ENCODE measurements at regions not wholly inside any gene's neighbourhood (a gene's known extent, or its start where the extent isn't known, plus 50 kb on each side); places are given as distances from the start of the nearest gene placed in this dataset.

GRCh38 chr14:98775892-98776291 lies 496.1 kb downstream of the BCL11B start:
- ATAC-seq, result no peak
- Histone ChIP-seq H3K27me3 (no peaks in the 10 kb centered on the region), H3K4me1 (no peaks in the 10 kb centered on the region), H3K4me3 (no peak overlapping the region), H3K9me3 (no peaks in the 10 kb centered on the region), H3K27ac (no peak overlapping the region), H3K36me3 (no peaks in the 10 kb centered on the region)
- no peak for TF ChIP-seq POLR2A (IDR thresholded peaks at IDR 0.05)
- TF ChIP-seq CTCF (IDR thresholded peaks at IDR 0.05), result no peak
- TF ChIP-seq EP300 (IDR thresholded peaks at IDR 0.05), result no peak
- no peak for TF ChIP-seq POLR2AphosphoS5 (IDR thresholded peaks at IDR 0.05)
- WGBS, 2 donors (ENCODE audit: low coverage in 1 of 2), result 70 to 73% methylated on average over 2 of the region's 2 CpGs

- Histone ChIP-seq H3K36me3 (no peaks in the 10 kb centered on the region), H3K4me1 (no peaks in the 10 kb centered on the region), H3K9me3 (no peaks in the 10 kb centered on the region), H3K27me3 (peaks cover 4% of the 10 kb centered on the region), H3K27ac (no peak overlapping the region), H3K4me3 (no peak overlapping the region)
- TF ChIP-seq EP300 (IDR thresholded peaks at IDR 0.05), result no peak
- WGBS, 2 donors (ENCODE audit: low coverage in 1 of 2), result 92% methylated on average over 2 to 5 of the region's 5 CpGs
- ATAC-seq, result no peak
Observed at GRCh38 chr14:98782062-98782461, 489.9 kb downstream of the BCL11B start.

- H3K4me1 ChIP-seq, result no peaks in the 10 kb centered on the region
- no peaks in the 10 kb centered on the region for H3K36me3 ChIP-seq
- H3K27ac ChIP-seq, result no peak overlapping the region
- ATAC-seq, result no peak
- H3K27me3 ChIP-seq, result peaks cover 14% of the 10 kb centered on the region
- no peak for TF ChIP-seq CTCF (IDR thresholded peaks at IDR 0.05)
- no peak for TF ChIP-seq POLR2AphosphoS5 (IDR thresholded peaks at IDR 0.05)
- TF ChIP-seq POLR2A (IDR thresholded peaks at IDR 0.05), result no peak
- TF ChIP-seq EP300 (IDR thresholded peaks at IDR 0.05), result no peak
- no peaks in the 10 kb centered on the region for H3K9me3 ChIP-seq
- WGBS, 2 donors (ENCODE audit: low coverage in 1 of 2), result 54 to 66% methylated on average over 6 of the region's 6 CpGs
- H3K4me3 ChIP-seq, result no peak overlapping the region
Observed at GRCh38 chr14:98785578-98785977, 486.4 kb downstream of the BCL11B start.

- no peak for TF ChIP-seq POLR2A (IDR thresholded peaks at IDR 0.05)
- no peak for TF ChIP-seq EP300 (IDR thresholded peaks at IDR 0.05)
- TF ChIP-seq POLR2AphosphoS5 (IDR thresholded peaks at IDR 0.05), result no peak
- no peak for TF ChIP-seq CTCF (IDR thresholded peaks at IDR 0.05)
- Histone ChIP-seq H3K27me3 (peaks cover 14% of the 10 kb centered on the region), H3K27ac (no peak overlapping the region), H3K4me1 (no peaks in the 10 kb centered on the region), H3K36me3 (no peaks in the 10 kb centered on the region), H3K4me3 (no peak overlapping the region), H3K9me3 (no peaks in the 10 kb centered on the region)
- 77% methylated on average over 4 of the region's 4 CpGs; no CpG with 5 or more reads in 1 of the 2 donors for WGBS, 2 donors (ENCODE audit: low coverage in 1 of 2)
- ATAC-seq, result no peak
Observed at GRCh38 chr14:98786456-98786855, 485.5 kb downstream of the BCL11B start.

- Histone ChIP-seq H3K36me3 (no peaks in the 10 kb centered on the region), H3K4me3 (no peak overlapping the region), H3K4me1 (no peaks in the 10 kb centered on the region), H3K9me3 (peaks cover 0 to 19% (median 0%) of the 10 kb centered on the region in 3 donors), H3K27me3 (peaks cover 14% of the 10 kb centered on the region), H3K27ac (no peak overlapping the region)
- ATAC-seq, result no peak
- WGBS, 2 donors (ENCODE audit: low coverage in 1 of 2), result 62 to 78% methylated on average over 2 to 3 of the region's 3 CpGs
- TF ChIP-seq CTCF (IDR thresholded peaks at IDR 0.05) (no peak), EP300 (IDR thresholded peaks at IDR 0.05) (no peak), POLR2A (IDR thresholded peaks at IDR 0.05) (no peak)
Observed at GRCh38 chr14:98791661-98792060, 480.3 kb downstream of the BCL11B start.
